Keratinocyte (primary cell): ENCODE measurements at regions not wholly inside any gene's neighbourhood (a gene's known extent, or its start where the extent isn't known, plus 50 kb on each side); places are given as distances from the start of the nearest gene placed in this dataset.
A peak's percentile ranks its signal among the peaks of the same experiment; 100 is the strongest.

ENCODE experiments used
- DNase-seq: peaks from one replicate; pipeline ENCODE4 v3.0.0-alpha.2; 2011; ENCODE audit warnings: low read depth, missing footprints, low spot score
- FAIRE-seq: peaks from 2 replicates; lab custom pipeline; 2011; peaks lifted over from hg19 to GRCh38; lab: Jason Lieb, UNC
- H2AFZ ChIP-seq: 2 replicates; pipeline ENCODE4 v1.6.0; 2012; ENCODE audit warnings: low read length, control low read depth, inconsistent platforms; ENCODE audit not compliant: control insufficient read depth
- H3K27ac ChIP-seq: 2 replicates; pipeline ENCODE4 v1.5.1; 2011; ENCODE audit warnings: low read length; ENCODE audit not compliant: control insufficient read depth, insufficient read depth
- H3K27me3 ChIP-seq: 3 replicates; pipeline ENCODE4 v1.6.0; 2011; ENCODE audit warnings: low read length; ENCODE audit not compliant: control insufficient read depth, insufficient read depth; ENCODE audit errors: extremely low read depth
- H3K36me3 ChIP-seq, 2 experiments: 2 replicates in 1 of 2; 3 replicates in 1 of 2; pipeline ENCODE4 v1.5.1; 2011; ENCODE audit warnings: low read length in 2 of 2, mild to moderate bottlenecking in 1 of 2; ENCODE audit not compliant: control insufficient read depth in 2 of 2, insufficient read depth in 2 of 2; ENCODE audit errors: extremely low read depth in 1 of 2
- H3K4me1 ChIP-seq: 3 replicates; pipeline ENCODE4 v1.5.1; 2011; ENCODE audit warnings: low read length; ENCODE audit not compliant: control insufficient read depth, insufficient read depth; ENCODE audit errors: extremely low read depth
- H3K4me2 ChIP-seq: 3 replicates; pipeline ENCODE4 v1.6.0; 2011; ENCODE audit warnings: low read depth, low read length; ENCODE audit not compliant: control insufficient read depth, insufficient read depth; ENCODE audit errors: extremely low read depth
- H3K4me3 ChIP-seq, 3 experiments: fragments of 200-600 bp in 1 of 3; sonication (generic) in 1 of 3; 2 replicates in 2 of 3; 3 replicates in 1 of 3; pipeline ENCODE4 v1.5.1; 2011 to 2016; ENCODE audit warnings: low read length in 3 of 3, mild to moderate bottlenecking in 3 of 3, control low read depth in 2 of 3, inconsistent platforms in 1 of 3, low read depth in 1 of 3, mixed read lengths in 1 of 3, mixed run types in 1 of 3, moderate library complexity in 1 of 3; ENCODE audit not compliant: control insufficient read depth in 2 of 3, insufficient read depth in 2 of 3; ENCODE audit errors: extremely low read depth in 1 of 3
- H3K79me2 ChIP-seq: 2 replicates; pipeline ENCODE4 v1.6.0; 2012; ENCODE audit warnings: low read length; ENCODE audit not compliant: control insufficient read depth, insufficient read depth
- H3K9ac ChIP-seq: 3 replicates; pipeline ENCODE4 v1.6.0; 2011; ENCODE audit warnings: low read length; ENCODE audit not compliant: control insufficient read depth, insufficient read depth; ENCODE audit errors: extremely low read depth
- H3K9me1 ChIP-seq: 3 replicates; pipeline ENCODE4 v1.6.0; 2011; ENCODE audit warnings: low read length; ENCODE audit not compliant: control insufficient read depth, insufficient read depth; ENCODE audit errors: extremely low read depth
- H3K9me3 ChIP-seq: 2 replicates; pipeline ENCODE4 v1.5.1; 2012; ENCODE audit warnings: low read depth, low read length; ENCODE audit not compliant: control insufficient read depth
- H4K20me1 ChIP-seq: 3 replicates; pipeline ENCODE4 v1.6.0; 2011; ENCODE audit warnings: low read length; ENCODE audit not compliant: control insufficient read depth, insufficient read depth; ENCODE audit errors: extremely low read depth
- CTCF ChIP-seq, 3 experiments: IDR thresholded peaks in 1 of 3; conservative IDR thresholded peaks in 1 of 3; optimal IDR thresholded peaks in 1 of 3; 2 replicates in 2 of 3; 3 replicates in 1 of 3; pipeline versions ENCODE3 to v1.5.1; 2011; ENCODE audit warnings: low read length in 3 of 3, mild to moderate bottlenecking in 3 of 3, moderate library complexity in 2 of 3, control low read depth in 1 of 3, inconsistent platforms in 1 of 3; ENCODE audit not compliant: insufficient read depth in 2 of 3; ENCODE audit errors: extremely low read depth in 1 of 3
- EZH2 ChIP-seq: IDR thresholded peaks from one replicate; pipeline ENCODE4 v1.6.1; 2012; ENCODE audit warnings: inconsistent platforms, mild to moderate bottlenecking, low read length, moderate library complexity
- dilution Hi-C: fragments of 300-500 bp; cut with MboI; formaldehyde crosslinking; loops from one replicate; pipeline ENCODE4 v1.7.0; 2020; ENCODE audit warnings: low sequenced_read_pairs; ENCODE audit not compliant: extremely low pct_ligation_motif_present

- peak; percentile 65 for DNase-seq
- Histone ChIP-seq H3K27me3 (no peaks in the 10 kb centered on the region), H3K9me3 (no peaks in the 10 kb centered on the region), H3K9me1 (no peaks in the 10 kb centered on the region), H4K20me1 (no peaks in the 10 kb centered on the region), H3K9ac (peak overlapping the region; percentile 26), H3K27ac (peak overlapping the region; percentile 93), H3K4me1 (peaks cover 29% of the 10 kb centered on the region), H3K79me2 (no peaks in the 10 kb centered on the region), H3K4me3 (peak overlapping the region in 2 of 3 experiments; percentile 25 to 49), H2AFZ (peak overlapping the region; percentile 53), H3K36me3 (no peaks in the 10 kb centered on the region), H3K4me2 (peak overlapping the region; percentile 73)
- TF ChIP-seq CTCF (optimal IDR thresholded peaks at IDR 0.05 in 1 of 3, IDR thresholded peaks at IDR 0.05 in 1 of 3, conservative IDR thresholded peaks at IDR 0.05 in 1 of 3; ENCODE audit: extremely low read depth in 1 of 3, insufficient read depth in 2 of 3, low read length in 3 of 3), result no peak
- no peak for TF ChIP-seq EZH2
- dilution Hi-C loops, result no loop called here
- peak; percentile 62 for FAIRE-seq
Measured at GRCh38 chr5:96279801-96280542, 153.1 kb downstream of the PCSK1 start.

DNA sequence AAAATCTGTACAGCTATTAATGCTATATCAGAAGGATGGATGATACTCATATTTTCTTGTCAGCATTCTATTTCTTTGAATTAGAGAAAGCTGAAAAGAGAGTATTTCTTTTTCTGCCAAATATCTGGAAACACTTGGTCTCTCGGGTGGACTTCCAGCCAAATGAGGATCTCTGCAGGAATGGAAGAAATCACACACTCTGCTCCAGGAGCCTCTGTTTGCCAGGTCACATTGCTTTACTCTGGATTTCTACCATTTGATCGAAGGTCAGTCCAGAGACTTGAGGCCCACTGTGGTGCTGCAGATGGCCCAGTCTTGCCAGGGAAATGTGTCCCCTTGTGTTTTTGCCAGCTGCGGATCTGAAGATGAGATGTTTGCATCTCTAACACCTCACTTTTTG lies 154.1 kb downstream of the PCSK1 start:
- H3K9me1 ChIP-seq, result no peaks in the 10 kb centered on the region
- FAIRE-seq (no peak), DNase-seq (no peak)
- H2AFZ ChIP-seq, result no peak overlapping the region
- peak overlapping the region; percentile 26 for H3K27ac ChIP-seq
- H3K27me3 ChIP-seq, result no peaks in the 10 kb centered on the region
- TF ChIP-seq EZH2, result no peak
- TF ChIP-seq CTCF (optimal IDR thresholded peaks at IDR 0.05 in 1 of 3, IDR thresholded peaks at IDR 0.05 in 1 of 3, conservative IDR thresholded peaks at IDR 0.05 in 1 of 3; ENCODE audit: extremely low read depth in 1 of 3, insufficient read depth in 2 of 3, low read length in 3 of 3), result no peak
- H3K79me2 ChIP-seq, result no peaks in the 10 kb centered on the region
- H3K9me3 ChIP-seq, result no peaks in the 10 kb centered on the region
- no peaks in the 10 kb centered on the region for H3K36me3 ChIP-seq
- no peak overlapping the region for H3K4me2 ChIP-seq
- no peaks in the 10 kb centered on the region for H4K20me1 ChIP-seq
- dilution Hi-C loops, result no loop called here
- no peak overlapping the region for H3K9ac ChIP-seq
- no peak overlapping the region for H3K4me3 ChIP-seq
- H3K4me1 ChIP-seq, result peaks cover 29% of the 10 kb centered on the region
